SK-N-SH (cell line): ENCODE measurements at regions not wholly inside any gene's neighbourhood (a gene's known extent, or its start where the extent isn't known, plus 50 kb on each side); places are given as distances from the start of the nearest gene placed in this dataset.

Experiments used
- CTCF ChIA-PET: fragments of 300-600, 350-600 bp; formaldehyde crosslinking; extraction: SDS; loops from one replicate; lab custom pipeline; 2021; lab: Yijun Ruan, JAX
- POLR2A ChIA-PET: fragments of 350-600 bp; sonication (Branson Sonifier 250); formaldehyde crosslinking; extraction: SDS; loops from one replicate; lab custom pipeline; 2020; ENCODE audit warnings: antibody characterized with exemption, inconsistent platforms; lab: Yijun Ruan, JAX
- DNase-seq: peaks from one replicate; pipeline ENCODE4 v3.0.0; 2012
- H2AFZ ChIP-seq: fragments of 200-600 bp; sonication (generic); 2 replicates; pipeline ENCODE4 v1.8.1; 2016; ENCODE audit warnings: antibody characterized with exemption, mild to moderate bottlenecking, low read depth
- H3F3A ChIP-seq: fragments of 200-600 bp; sonication (generic); replicated peaks from 2 replicates; pipeline ENCODE3; 2016; ENCODE audit warnings: antibody characterized with exemption, mild to moderate bottlenecking; ENCODE audit not compliant: insufficient read depth
- H3K27ac ChIP-seq, 2 experiments: fragments of 200-500 bp in 1 of 2; fragments of 200-600 bp in 1 of 2; sonication (Bioruptor generic) in 1 of 2; sonication (generic), shearing (Covaris generic) in 1 of 2; 2 replicates each; pipeline versions ENCODE4 v1.5.1 to v1.6.1; 2014 to 2016; ENCODE audit warnings: low read depth in 2 of 2, inconsistent platforms in 1 of 2, low read length in 1 of 2, mild to moderate bottlenecking in 1 of 2, mixed read lengths in 1 of 2
- H3K27me3 ChIP-seq: fragments of 200-600 bp; sonication (generic), shearing (Covaris generic); 2 replicates; pipeline ENCODE4 v1.6.1; 2016; ENCODE audit warnings: mixed run types; ENCODE audit not compliant: insufficient read depth
- H3K36me3 ChIP-seq, 2 experiments: fragments of 200-500 bp in 1 of 2; fragments of 200-600 bp in 1 of 2; sonication (Bioruptor generic) in 1 of 2; sonication (generic) in 1 of 2; replicated peaks in 1 of 2; 2 replicates each; pipeline versions ENCODE3 to v1.5.1; 2014 to 2016; ENCODE audit warnings: low read length in 1 of 2, mild to moderate bottlenecking in 1 of 2; ENCODE audit not compliant: insufficient read depth in 2 of 2, control insufficient read depth in 1 of 2
- H3K4me1 ChIP-seq, 2 experiments: fragments of 200-500 bp in 1 of 2; fragments of 200-600 bp in 1 of 2; sonication (Bioruptor generic) in 1 of 2; sonication (generic), shearing (Covaris generic) in 1 of 2; 2 replicates each; pipeline versions ENCODE4 v1.5.1 to v1.6.1; 2014 to 2016; ENCODE audit warnings: low read depth in 1 of 2, low read length in 1 of 2, mixed run types in 1 of 2; ENCODE audit not compliant: insufficient read depth in 2 of 2, control insufficient read depth in 1 of 2
- H3K4me2 ChIP-seq: fragments of 200-600 bp; sonication (generic), shearing (Covaris generic); 2 replicates; pipeline ENCODE4 v1.6.1; 2017; ENCODE audit warnings: mixed run types
- H3K4me3 ChIP-seq, 2 experiments: fragments of 200-500 bp in 1 of 2; fragments of 200-600 bp in 1 of 2; sonication (Bioruptor generic) in 1 of 2; sonication (generic), shearing (Covaris generic) in 1 of 2; 2 replicates each; pipeline versions ENCODE4 v1.5.1 to v1.8.1; 2014 to 2016; ENCODE audit warnings: low read depth in 2 of 2, inconsistent platforms in 1 of 2, low read length in 1 of 2, mild to moderate bottlenecking in 1 of 2, mixed read lengths in 1 of 2, moderate library complexity in 1 of 2
- H3K79me2 ChIP-seq: fragments of 200-600 bp; sonication (generic); 2 replicates; pipeline ENCODE4 v1.8.1; 2017; ENCODE audit warnings: mild to moderate bottlenecking; ENCODE audit not compliant: insufficient read depth
- H3K9ac ChIP-seq: fragments of 200-600 bp; sonication (generic); 2 replicates; pipeline ENCODE4 v1.6.1; 2017; ENCODE audit warnings: mixed run types
- H3K9me2 ChIP-seq: fragments of 200-600 bp; sonication (generic); 2 replicates; pipeline ENCODE4 v1.6.1; 2017; ENCODE audit warnings: mixed run types
- H3K9me3 ChIP-seq: fragments of 200-600 bp; sonication (generic); 2 replicates; pipeline ENCODE4 v1.6.1; 2017; ENCODE audit warnings: mixed run types, mild to moderate bottlenecking, moderate library complexity
- H4K20me1 ChIP-seq: fragments of 200-600 bp; sonication (generic); 2 replicates; pipeline ENCODE4 v1.6.1; 2017; ENCODE audit warnings: mild to moderate bottlenecking, mixed run types; ENCODE audit not compliant: insufficient read depth
- CHD2 ChIP-seq: fragments of 150-350 bp; IDR thresholded peaks from 2 replicates; pipeline ENCODE4 v1.6.1; 2018; ENCODE audit warnings: low read length; ENCODE audit not compliant: partially characterized antibody
- CTCF ChIP-seq: fragments of 200-600 bp; sonication (generic); IDR thresholded peaks from 2 replicates; pipeline ENCODE4 v1.6.1; 2017; ENCODE audit warnings: antibody characterized with exemption, mild to moderate bottlenecking, moderate library complexity
- ELF1 ChIP-seq: IDR thresholded peaks from 2 replicates; pipeline ENCODE4 v1.4.0; 2012
- EZH2phosphoT487 ChIP-seq: fragments of 200-600 bp; sonication (generic); IDR thresholded peaks from 2 replicates; pipeline ENCODE4 v1.6.1; 2017; ENCODE audit warnings: low read depth, mixed run types, mild to moderate bottlenecking, antibody characterized with exemption, moderate library complexity, borderline replicate concordance
- FOXM1 ChIP-seq: IDR thresholded peaks from 2 replicates; pipeline ENCODE4 v1.4.0; 2012; ENCODE audit warnings: low read depth, mild to moderate bottlenecking
- GABPA ChIP-seq: IDR thresholded peaks from 2 replicates; pipeline ENCODE4 v1.4.0; 2012; ENCODE audit warnings: low read depth, mild to moderate bottlenecking
- GATA2 ChIP-seq: sonication (generic); formaldehyde crosslinking; IDR thresholded peaks from 2 replicates; pipeline ENCODE4 v1.5.0; 2020; ENCODE audit warnings: mild to moderate bottlenecking, missing genetic modification reagents
- IRF3 ChIP-seq: fragments of 150-350 bp; IDR thresholded peaks from 2 replicates; pipeline ENCODE4 v1.6.1; 2016; ENCODE audit warnings: mild to moderate bottlenecking, low read depth, low read length
- JUND ChIP-seq: IDR thresholded peaks from 2 replicates; pipeline ENCODE4 v1.4.0; 2012
- MAX ChIP-seq: IDR thresholded peaks from 2 replicates; pipeline ENCODE4 v1.4.0; 2012; ENCODE audit warnings: low read depth
- MEF2A ChIP-seq: IDR thresholded peaks from 2 replicates; pipeline ENCODE4 v1.4.0; 2012; ENCODE audit warnings: low read depth, borderline replicate concordance
- NFIC ChIP-seq: IDR thresholded peaks from 2 replicates; pipeline ENCODE4 v1.4.0; 2012; ENCODE audit warnings: borderline replicate concordance
- NRF1 ChIP-seq: IDR thresholded peaks from 2 replicates; pipeline ENCODE4 v1.6.1; 2012; ENCODE audit warnings: low read depth, mild to moderate bottlenecking, low read length
- RCOR1 ChIP-seq: fragments of 150-350 bp; IDR thresholded peaks from 2 replicates; pipeline ENCODE4 v1.6.1; 2017; ENCODE audit warnings: antibody characterized with exemption, low read length
- REST ChIP-seq: IDR thresholded peaks from 2 replicates; pipeline ENCODE4 v1.6.1; 2012; ENCODE audit warnings: mild to moderate bottlenecking, low read depth, low read length, moderate library complexity
- RFX5 ChIP-seq: IDR thresholded peaks from 2 replicates; pipeline ENCODE4 v1.6.1; 2012; ENCODE audit warnings: mild to moderate bottlenecking, improper control_type of control experiment, low read length
- SIN3A ChIP-seq: IDR thresholded peaks from 2 replicates; pipeline ENCODE4 v1.6.1; 2012; ENCODE audit warnings: low read depth, mild to moderate bottlenecking, low read length, moderate library complexity, borderline replicate concordance
- SMC3 ChIP-seq: IDR thresholded peaks from 2 replicates; pipeline ENCODE4 v1.6.1; 2012; ENCODE audit warnings: low read depth, low read length, improper control_type of control experiment
- TCF12 ChIP-seq: IDR thresholded peaks from 2 replicates; pipeline ENCODE4 v1.4.0; 2012
- TEAD4 ChIP-seq: IDR thresholded peaks from 2 replicates; pipeline ENCODE4 v1.4.0; 2012; ENCODE audit warnings: mild to moderate bottlenecking, borderline replicate concordance; ENCODE audit not compliant: insufficient read depth
- WGBS: methylation state at CpG from one replicate; pipeline ENCODE4 v1.1.6; 2017; ENCODE audit warnings: low lambda C conversion rate; 5-methylcytosine and 5-hydroxymethylcytosine counted together

- no peaks in the 10 kb centered on the region for H3K27me3 ChIP-seq
- no peaks in the 10 kb centered on the region for H3K79me2 ChIP-seq
- H3K9me2 ChIP-seq: no peaks in the 10 kb centered on the region
- ChIA-PET POLR2A (no interaction called here), CTCF (no interaction called here)
- no peaks in the 10 kb centered on the region for H3K36me3 ChIP-seq
- no peaks in the 10 kb centered on the region for H3F3A ChIP-seq
- no peaks in the 10 kb centered on the region for H4K20me1 ChIP-seq
- WGBS: 21% methylated on average over 7 of the region's 7 CpGs
- no peak overlapping the region for H3K27ac ChIP-seq
- no peak overlapping the region for H3K4me2 ChIP-seq
- H3K4me3 ChIP-seq: no peak overlapping the region
- no peak for DNase-seq
- TF ChIP-seq SIN3A (no peak), REST (no peak), GABPA (no peak), IRF3 (no peak), CHD2 (no peak), ELF1 (no peak), RCOR1 (no peak), TCF12 (no peak), JUND (no peak), MEF2A (no peak), TEAD4 (no peak), SMC3 (no peak), MAX (no peak), RFX5 (no peak), CTCF (no peak), FOXM1 (no peak), EZH2phosphoT487 (no peak), NFIC (no peak), NRF1 (no peak), GATA2 (CRISPR knock-in tag) (no peak)
- no peaks in the 10 kb centered on the region for H3K4me1 ChIP-seq
- H3K9me3 ChIP-seq: no peaks in the 10 kb centered on the region
- H3K9ac ChIP-seq: no peak overlapping the region
- H2AFZ ChIP-seq: no peak overlapping the region
Measured at GRCh38 chr18:37705016-37705415, 139.4 kb upstream of the CELF4 start.
